HG03457 (cell line): ENCODE measurements at regions not wholly inside any gene's neighbourhood (a gene's known extent, or its start where the extent isn't known, plus 50 kb on each side); places are given as distances from the start of the nearest gene placed in this dataset.

ENCODE experiments used
- ATAC-seq: cut with Tn5 transposase; IDR thresholded peaks from one replicate; pipeline ENCODE4 v1.9.1; 2021; ENCODE audit warnings: moderate number of reproducible peaks; ENCODE audit not compliant: unreplicated experiment

GRCh38 chr16:73152386-73153125 lies 104.6 kb upstream of the ZFHX3 start:
- ATAC-seq = no peak

GRCh38 chr16:73151941-73152340 lies 104.0 kb upstream of the ZFHX3 start:
- no peak for ATAC-seq

GRCh38 chr16:73151225-73151624 lies 103.3 kb upstream of the ZFHX3 start:
- ATAC-seq = no peak

GRCh38 chr16:73150786-73151185 lies 102.9 kb upstream of the ZFHX3 start:
- no peak for ATAC-seq

- no peak for ATAC-seq
These were observed 101.4 kb upstream of the ZFHX3 start for GRCh38 chr16:73149334-73149733.

- ATAC-seq = no peak
These were observed 100.0 kb upstream of the ZFHX3 start for GRCh38 chr16:73147958-73148357.

- no peak for ATAC-seq
These were observed 97.4 kb upstream of the ZFHX3 start for GRCh38 chr16:73145166-73145880.

- no peak for ATAC-seq
These were observed 95.9 kb upstream of the ZFHX3 start for GRCh38 chr16:73143576-73144422.

- no peak for ATAC-seq
These were observed 95.1 kb upstream of the ZFHX3 start for GRCh38 chr16:73143002-73143401.

- ATAC-seq = no peak
These were observed 94.3 kb upstream of the ZFHX3 start for GRCh38 chr16:73142053-73142854.

- no peak for ATAC-seq
These were observed 93.0 kb upstream of the ZFHX3 start for GRCh38 chr16:73140929-73141328.

GRCh38 chr16:73131156-73131862 lies 83.4 kb upstream of the ZFHX3 start:
- ATAC-seq = no peak

GRCh38 chr16:73129455-73129854 lies 81.5 kb upstream of the ZFHX3 start:
- no peak for ATAC-seq

GRCh38 chr16:73126525-73126853 lies 78.6 kb upstream of the ZFHX3 start:
- ATAC-seq = no peak

- no peak for ATAC-seq
These were observed 78.1 kb upstream of the ZFHX3 start for GRCh38 chr16:73125850-73126524.

- ATAC-seq = no peak
These were observed 76.9 kb upstream of the ZFHX3 start for GRCh38 chr16:73124665-73125375.

GRCh38 chr16:73124097-73124652 lies 76.2 kb upstream of the ZFHX3 start:
- no peak for ATAC-seq

- ATAC-seq = no peak
These were observed 74.9 kb upstream of the ZFHX3 start for GRCh38 chr16:73122604-73123391.
